ENCODE measurements at regions not wholly inside any gene's neighbourhood (a gene's known extent, or its start where the extent isn't known, plus 50 kb on each side); places are given as distances from the start of the nearest gene placed in this dataset.

- no peak for TF ChIP-seq CTCF (IDR thresholded peaks at IDR 0.05)
- no peak for TF ChIP-seq ZFX (IDR thresholded peaks at IDR 0.05; ENCODE audit: borderline replicate concordance)
Measured at GRCh38 chr16:51508490-51509212, 357.6 kb upstream of the SALL1 start.
